ENCODE measurements at regions not wholly inside any gene's neighbourhood (a gene's known extent, or its start where the extent isn't known, plus 50 kb on each side); places are given as distances from the start of the nearest gene placed in this dataset.

DNA sequence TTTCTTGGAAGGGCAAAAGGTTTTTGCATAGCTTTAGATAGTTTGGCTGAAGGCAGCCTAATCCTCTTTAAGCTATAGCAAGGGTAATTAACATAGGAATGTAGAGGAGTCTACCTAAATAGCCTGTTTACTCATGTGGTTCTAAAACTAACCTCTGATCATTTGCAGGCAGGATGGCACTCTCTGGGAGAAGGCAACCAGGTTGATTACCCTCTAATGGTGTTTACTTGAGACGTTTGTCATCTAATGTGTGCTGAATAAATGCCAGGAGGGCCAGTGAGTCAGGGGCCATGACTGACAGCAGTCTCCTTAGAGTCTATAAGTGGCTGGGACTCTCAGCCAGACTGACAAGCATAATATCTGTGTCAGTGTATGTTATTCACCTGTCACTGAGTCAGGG, 286.4 kb downstream of the PCNX1 start:
- Histone ChIP-seq H3K9me1 (replicated peaks; ENCODE audit: control insufficient read depth, extremely low read depth, insufficient read depth, low read length) (no peaks in the 10 kb centered on the region), H3K4me3 (replicated peaks in 1 of 3; ENCODE audit: insufficient read depth in 1 of 3, low read depth in 1 of 3, low read length in 3 of 3) (no peak overlapping the region), H4K20me1 (replicated peaks; ENCODE audit: control insufficient read depth, extremely low read depth, insufficient read depth, low read length) (no peaks in the 10 kb centered on the region), H3K9ac (replicated peaks; ENCODE audit: extremely low read depth, insufficient read depth, low read length) (no peak overlapping the region), H3K9me3 (replicated peaks; ENCODE audit: control insufficient read depth, insufficient read depth, low read length) (no peaks in the 10 kb centered on the region), H3K27me3 (ENCODE audit: control insufficient read depth in 2 of 2, insufficient read depth in 2 of 2, low read length in 2 of 2) (peaks cover 0 to 2% of the 10 kb centered on the region in 2 experiments), H3K4me1 (ENCODE audit: control insufficient read depth, extremely low read depth, insufficient read depth, low read length) (no peaks in the 10 kb centered on the region), H2AFZ (ENCODE audit: low read depth, low read length) (no peak overlapping the region), H3K79me2 (ENCODE audit: control insufficient read depth, insufficient read depth, low read length) (no peaks in the 10 kb centered on the region), H3K36me3 (ENCODE audit: control insufficient read depth in 2 of 2, extremely low read depth in 1 of 2, insufficient read depth in 2 of 2, low read length in 2 of 2) (no peaks in the 10 kb centered on the region), H3K4me2 (ENCODE audit: insufficient read depth, low read length) (no peak overlapping the region), H3K27ac (ENCODE audit: insufficient read depth, low read depth, low read length) (no peak overlapping the region)
- CTCF ChIA-PET, result interaction anchor here (1.2 kb wide), 1 partner anchor 27 kb away, joined by 3 read pairs; no protein-coding TSS in a partner anchor
- no peak for FAIRE-seq
- dilution Hi-C loops (cut with MboI; ENCODE audit: extremely low pct_ligation_motif_present, low sequenced_read_pairs) (no loop called here), intact Hi-C loops (cut with micrococcal nuclease) (no loop called here)
- POLR2A ChIA-PET, result no interaction called here
- TF ChIP-seq POLR2A (IDR thresholded peaks at IDR 0.05; ENCODE audit: low read depth, low read length) (no peak), POLR2AphosphoS5 (IDR thresholded peaks at IDR 0.05; ENCODE audit: insufficient read depth, low read depth, low read length) (no peak), CTCF (IDR thresholded peaks at IDR 0.05; ENCODE audit: extremely low read depth in 1 of 2, insufficient read depth in 1 of 2, low read depth in 1 of 2, low read length in 2 of 2) (no peak), FOS (IDR thresholded peaks at IDR 0.05; ENCODE audit: borderline replicate concordance, insufficient read depth, low read length) (no peak), GATA2 (IDR thresholded peaks at IDR 0.05; ENCODE audit: insufficient read depth, insufficient read length, low read depth, low read length) (no peak), EZH2 (IDR thresholded peaks at IDR 0.05; ENCODE audit: borderline replicate concordance, low read depth, low read length, severe bottlenecking) (no peak), JUN (IDR thresholded peaks at IDR 0.05; ENCODE audit: borderline replicate concordance, insufficient read depth, insufficient read length, low read depth) (no peak)
- TF ChIP-seq, protein P1, sequence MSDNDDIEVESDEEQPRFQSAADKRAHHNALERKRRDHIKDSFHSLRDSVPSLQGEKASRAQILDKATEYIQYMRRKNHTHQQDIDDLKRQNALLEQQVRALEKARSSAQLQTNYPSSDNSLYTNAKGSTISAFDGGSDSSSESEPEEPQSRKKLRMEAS (IDR thresholded peaks at IDR 0.05; ENCODE audit: insufficient read depth, insufficient read length), result no peak
- BruUV-seq (replicated peaks), result no TSS peak
- DNase-seq (ENCODE audit: low read depth, low spot score), result no peak
